Mesodermal cell (in vitro differentiated cells): ENCODE measurements at regions not wholly inside any gene's neighbourhood (a gene's known extent, or its start where the extent isn't known, plus 50 kb on each side); places are given as distances from the start of the nearest gene placed in this dataset.

Source experiments
- H3K27ac ChIP-seq: 2 replicates; pipeline ENCODE4 v1.7.0; 2013; ENCODE audit warnings: mild to moderate bottlenecking, low read depth, low read length, moderate library complexity; ENCODE audit not compliant: severe bottlenecking
- H3K36me3 ChIP-seq: 2 replicates; pipeline ENCODE4 v1.7.1; 2013; ENCODE audit warnings: mild to moderate bottlenecking, low read length, moderate library complexity; ENCODE audit not compliant: control insufficient read depth, insufficient read depth
- H3K4me1 ChIP-seq: one replicate; pipeline ENCODE4 v1.7.1; 2013; ENCODE audit warnings: mild to moderate bottlenecking, low read length; ENCODE audit not compliant: insufficient read depth, control insufficient read depth, poor library complexity, severe bottlenecking
- H3K4me3 ChIP-seq: 2 replicates; pipeline ENCODE4 v1.7.0; 2013; ENCODE audit warnings: low read length, control low read depth, mild to moderate bottlenecking; ENCODE audit not compliant: insufficient read depth, poor library complexity, severe bottlenecking; ENCODE audit errors: extremely low read depth
- H3K9me3 ChIP-seq: 2 replicates; pipeline ENCODE4 v1.7.1; 2013; ENCODE audit warnings: mild to moderate bottlenecking, low read length, moderate library complexity; ENCODE audit not compliant: control insufficient read depth
- WGBS, 2 experiments: methylation state at CpG; one replicate each; pipeline ENCODE4 v1.1.5; 2013; ENCODE audit warnings: missing lambda C conversion rate in 2 of 2; ENCODE audit not compliant: insufficient coverage in 2 of 2; 5-methylcytosine and 5-hydroxymethylcytosine counted together

DNA sequence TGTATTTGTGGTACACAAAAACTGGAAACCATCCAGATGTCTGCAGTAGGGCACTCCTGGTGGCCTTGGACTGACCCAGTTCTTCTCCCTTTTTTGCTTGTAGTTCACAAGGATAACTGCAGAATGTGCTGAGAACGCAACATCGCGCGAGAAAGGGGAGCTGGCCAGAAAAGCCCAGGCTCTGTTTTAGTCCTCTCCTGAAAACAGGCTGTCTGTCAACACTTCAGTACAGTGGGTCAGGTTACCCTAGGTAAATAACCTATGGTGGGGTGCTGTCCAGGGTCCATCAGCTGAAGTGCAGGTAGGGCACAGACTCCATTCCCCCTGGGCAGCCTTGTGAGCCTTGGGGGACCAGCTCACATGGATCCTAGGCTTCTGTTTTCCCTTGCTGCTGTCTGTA is 495.8 kb downstream of the MDFIC start:
- no peaks in the 10 kb centered on the region for H3K4me1 ChIP-seq
- no peaks in the 10 kb centered on the region for H3K9me3 ChIP-seq
- WGBS, 2 experiments = 96% methylated on average over 4 of the region's 4 CpGs; no CpG with 5 or more reads in 1 of the 2 experiments
- no peak overlapping the region for H3K27ac ChIP-seq
- H3K4me3 ChIP-seq = no peak overlapping the region
- no peaks in the 10 kb centered on the region for H3K36me3 ChIP-seq

DNA sequence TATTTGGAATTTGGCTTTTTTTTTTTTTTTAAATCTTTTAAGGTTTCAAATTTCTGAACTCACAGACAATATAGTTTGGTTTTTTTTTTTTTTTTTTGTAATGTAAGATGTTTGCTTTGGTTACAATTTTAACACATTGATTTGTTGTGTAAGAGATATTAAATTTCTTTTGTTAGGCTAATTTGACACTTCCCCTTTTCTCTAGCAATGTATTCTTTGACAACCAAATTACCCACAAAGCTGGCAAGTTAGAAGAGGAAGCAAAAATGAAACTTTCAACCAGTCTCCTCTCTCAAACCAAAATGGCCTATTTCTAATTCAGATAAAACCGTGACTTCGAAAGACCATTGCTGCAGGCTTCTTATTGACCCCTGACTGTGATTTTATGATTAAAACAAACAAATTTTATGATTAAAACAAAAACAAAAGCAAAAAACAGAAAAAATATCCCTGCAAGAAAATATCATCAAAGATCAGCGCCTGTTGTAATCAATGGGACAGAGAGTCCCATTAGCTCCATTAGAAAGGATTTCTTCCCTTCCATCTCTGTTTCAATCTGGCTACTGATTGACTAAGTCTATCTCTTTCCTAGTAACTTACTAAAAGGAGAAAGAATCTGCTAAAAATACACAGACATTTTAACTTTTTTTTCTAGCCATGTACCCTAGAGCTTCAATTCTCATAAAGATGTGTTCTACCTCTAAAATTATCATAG is 489.2 kb downstream of the MDFIC start:
- WGBS, 2 experiments = 78 to 100% methylated on average over 1 of the region's 3 CpGs
- Histone ChIP-seq H3K4me3 (no peak overlapping the region), H3K4me1 (no peaks in the 10 kb centered on the region), H3K9me3 (no peaks in the 10 kb centered on the region), H3K36me3 (no peaks in the 10 kb centered on the region), H3K27ac (no peak overlapping the region)

DNA sequence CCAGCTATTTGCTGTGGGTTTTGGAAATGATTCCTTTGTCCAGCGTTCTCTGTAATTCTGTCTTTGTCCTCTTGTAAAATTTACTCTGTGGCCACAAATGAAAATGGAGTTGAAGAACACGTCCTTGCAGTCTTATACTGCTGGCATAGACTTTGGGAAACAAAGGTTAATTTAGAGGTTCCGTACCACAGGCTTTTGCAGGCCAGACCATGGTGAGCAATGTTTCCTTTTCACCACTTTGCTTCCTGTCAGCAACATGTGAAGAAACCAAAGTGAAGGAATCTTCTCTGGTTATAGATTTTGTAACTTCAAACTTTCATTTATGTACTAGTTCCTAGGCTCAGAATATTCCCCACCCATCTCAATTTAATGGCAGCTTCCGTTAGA is 488.5 kb downstream of the MDFIC start:
- no peaks in the 10 kb centered on the region for H3K36me3 ChIP-seq
- WGBS, 2 experiments = 60 to 94% methylated on average over 1 to 2 of the region's 4 CpGs
- H3K4me3 ChIP-seq = no peak overlapping the region
- no peaks in the 10 kb centered on the region for H3K9me3 ChIP-seq
- no peak overlapping the region for H3K27ac ChIP-seq
- no peaks in the 10 kb centered on the region for H3K4me1 ChIP-seq

DNA sequence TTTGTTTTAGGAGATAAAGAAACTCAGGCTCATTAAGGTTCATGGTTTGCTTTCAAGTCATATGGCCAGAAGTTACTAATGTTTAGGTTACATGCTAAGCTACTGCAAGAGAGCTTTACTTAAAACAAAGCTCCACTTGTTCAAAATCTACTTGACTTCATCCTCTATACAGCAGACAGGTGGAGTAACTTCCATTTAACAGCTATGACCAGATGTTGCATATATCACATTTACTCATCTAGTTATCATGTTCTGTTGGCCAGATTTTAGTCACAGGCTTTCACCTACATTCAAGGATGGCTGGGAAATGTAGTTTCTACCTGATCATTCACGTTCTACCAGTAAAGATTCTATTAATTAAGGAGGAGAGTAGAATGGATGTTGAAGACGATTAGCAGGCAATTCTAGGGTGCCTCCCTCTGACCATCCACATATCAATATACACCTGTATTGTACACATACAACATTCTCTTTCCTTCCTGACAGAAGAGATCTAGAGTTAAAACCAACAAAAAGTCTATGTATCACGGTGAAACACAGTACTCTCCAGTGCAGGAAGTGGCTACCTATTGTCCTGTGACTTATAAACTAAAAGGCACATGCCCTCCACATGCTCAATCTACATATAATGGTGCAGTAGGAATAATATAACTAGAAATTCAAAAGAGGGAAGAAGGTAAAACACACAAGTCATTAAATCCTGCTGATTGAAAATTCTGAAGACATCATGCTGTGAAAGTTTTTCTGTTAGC is 488.0 kb downstream of the MDFIC start:
- H3K9me3 ChIP-seq = no peaks in the 10 kb centered on the region
- WGBS, 2 experiments = no CpG with 5 or more reads among the region's 3 CpGs
- no peak overlapping the region for H3K4me3 ChIP-seq
- H3K36me3 ChIP-seq = no peaks in the 10 kb centered on the region
- no peaks in the 10 kb centered on the region for H3K4me1 ChIP-seq
- H3K27ac ChIP-seq = no peak overlapping the region

DNA sequence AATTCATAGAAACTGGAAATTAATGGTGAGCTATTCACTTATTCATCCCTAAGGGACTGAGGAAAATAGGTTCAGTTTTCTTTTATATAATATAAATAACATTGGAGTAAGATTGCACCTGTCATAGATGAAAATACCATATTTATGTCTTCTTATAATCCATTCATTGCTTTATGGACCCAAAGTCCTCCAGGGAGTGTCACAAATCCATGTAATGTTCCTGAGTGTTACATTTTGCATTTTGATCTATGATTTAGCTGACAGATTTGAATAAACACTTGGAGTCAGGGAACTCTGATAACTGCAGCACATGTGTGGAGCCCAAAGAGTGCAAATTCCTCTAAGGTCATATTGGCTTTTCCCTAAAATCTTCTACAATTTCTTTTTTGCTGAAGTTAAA is 484.3 kb downstream of the MDFIC start:
- H3K4me1 ChIP-seq = no peaks in the 10 kb centered on the region
- no peaks in the 10 kb centered on the region for H3K36me3 ChIP-seq

DNA sequence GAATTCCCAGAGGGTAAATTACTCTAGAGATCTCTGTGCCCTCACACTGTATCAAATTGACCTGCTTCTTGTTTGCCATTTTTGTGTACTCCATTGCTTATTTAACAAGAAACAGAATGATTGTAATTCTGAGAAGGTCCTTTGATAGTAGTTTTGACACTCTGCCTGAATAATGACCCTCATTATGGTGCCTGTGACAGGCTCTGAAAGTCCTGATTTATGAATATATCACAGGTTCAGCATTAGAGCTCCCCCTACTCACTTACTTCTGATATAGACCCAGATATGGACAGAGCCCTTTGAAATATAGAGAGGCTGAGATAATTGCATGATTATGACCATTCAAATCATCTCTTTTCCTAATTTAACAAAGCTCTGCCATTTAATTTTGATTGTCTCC is 465.2 kb downstream of the MDFIC start:
- no peaks in the 10 kb centered on the region for H3K36me3 ChIP-seq

More for the DNA sequence above, 484.3 kb downstream of the MDFIC start:
- no peaks in the 10 kb centered on the region for H3K9me3 ChIP-seq
- no peak overlapping the region for H3K27ac ChIP-seq
- H3K4me3 ChIP-seq = no peak overlapping the region

DNA sequence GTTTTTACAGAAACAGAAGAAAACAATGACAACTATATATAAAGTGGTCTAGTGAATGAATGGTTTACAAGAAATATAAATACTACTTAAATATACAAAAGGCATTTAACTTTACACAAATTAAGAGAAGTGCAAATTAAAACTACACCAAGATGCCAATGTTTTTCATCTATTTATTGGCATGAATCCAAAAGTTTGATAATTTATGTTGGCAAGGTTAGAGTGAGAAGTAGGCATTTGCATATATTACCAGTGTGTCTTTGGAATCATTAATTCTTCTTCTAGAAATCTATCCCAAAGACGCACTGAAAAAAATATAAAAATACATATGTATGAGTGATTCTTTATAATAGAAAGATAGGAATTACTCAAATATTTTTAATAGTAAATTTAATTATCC is 457.4 kb downstream of the MDFIC start:
- Histone ChIP-seq H3K4me3 (no peak overlapping the region), H3K4me1 (no peaks in the 10 kb centered on the region), H3K9me3 (no peaks in the 10 kb centered on the region), H3K27ac (no peak overlapping the region), H3K36me3 (no peaks in the 10 kb centered on the region)
- no CpG with 5 or more reads among the region's 1 CpG for WGBS, 2 experiments

More for the DNA sequence above, 465.2 kb downstream of the MDFIC start:
- Histone ChIP-seq H3K9me3 (no peaks in the 10 kb centered on the region), H3K4me3 (no peak overlapping the region), H3K4me1 (no peaks in the 10 kb centered on the region), H3K27ac (no peak overlapping the region)

DNA sequence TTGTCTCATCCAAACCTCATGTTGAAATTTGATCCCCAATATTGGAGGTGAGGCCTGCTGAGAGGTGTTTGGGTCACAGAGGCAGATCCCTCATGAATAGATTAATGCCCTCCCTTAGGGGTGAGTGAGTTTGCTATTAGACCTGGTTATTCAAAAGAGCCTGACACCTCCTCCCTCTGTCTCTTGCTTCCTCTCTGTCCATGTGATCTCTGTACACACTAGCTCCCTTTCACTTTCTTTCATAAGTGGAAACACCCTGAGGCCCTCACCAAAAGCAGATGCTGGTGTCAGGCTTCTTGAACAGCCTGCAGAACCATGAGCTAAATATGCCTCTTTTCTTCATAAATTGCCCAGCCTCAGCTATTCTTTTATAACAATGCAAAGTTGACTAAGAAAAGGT is 447.1 kb downstream of the MDFIC start:
- Histone ChIP-seq H3K36me3 (no peaks in the 10 kb centered on the region), H3K9me3 (no peaks in the 10 kb centered on the region), H3K4me1 (no peaks in the 10 kb centered on the region), H3K27ac (no peak overlapping the region), H3K4me3 (no peak overlapping the region)

DNA sequence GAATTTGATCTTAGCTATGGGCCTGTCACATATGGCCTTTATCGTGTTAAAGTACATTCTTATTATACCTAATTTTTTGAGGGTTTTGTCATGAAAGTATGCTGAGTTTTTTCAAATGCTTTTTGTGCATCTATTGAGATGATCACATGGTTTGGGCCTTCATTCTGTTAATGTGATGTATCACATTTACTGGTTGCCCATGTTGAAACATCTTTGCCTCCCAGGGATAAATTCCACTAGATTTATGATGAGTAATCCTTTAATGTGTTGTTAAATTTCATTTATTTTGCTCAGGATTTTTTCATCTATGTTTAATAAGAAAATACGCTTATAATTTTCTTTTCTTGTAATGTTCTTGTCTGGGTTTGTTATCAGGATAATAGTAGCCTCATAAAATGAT is 442.0 kb downstream of the MDFIC start:
- Histone ChIP-seq H3K9me3 (no peaks in the 10 kb centered on the region), H3K36me3 (no peaks in the 10 kb centered on the region), H3K27ac (no peak overlapping the region), H3K4me1 (no peaks in the 10 kb centered on the region), H3K4me3 (no peak overlapping the region)
- WGBS, 2 experiments = no CpG with 5 or more reads among the region's 2 CpGs

DNA sequence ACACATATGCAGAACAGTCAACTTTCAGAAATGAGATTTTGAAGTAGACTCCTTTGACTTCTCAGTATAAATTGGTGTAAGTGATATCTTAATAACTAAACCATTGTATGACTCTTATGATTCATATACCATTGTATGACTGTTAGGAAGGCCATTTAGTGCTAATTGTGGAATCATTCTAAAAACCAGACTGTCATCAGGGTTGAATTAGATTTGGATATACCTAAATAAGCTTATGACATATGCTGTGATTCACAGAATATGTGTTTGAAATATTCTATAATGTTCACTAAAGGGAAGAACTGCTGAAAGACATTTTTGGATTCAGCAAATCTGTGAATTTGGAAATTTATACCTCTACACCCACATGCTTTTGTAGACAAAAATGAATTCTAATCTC is 438.1 kb downstream of the MDFIC start:
- Histone ChIP-seq H3K4me3 (no peak overlapping the region), H3K9me3 (no peaks in the 10 kb centered on the region), H3K36me3 (no peaks in the 10 kb centered on the region), H3K4me1 (no peaks in the 10 kb centered on the region), H3K27ac (no peak overlapping the region)

DNA sequence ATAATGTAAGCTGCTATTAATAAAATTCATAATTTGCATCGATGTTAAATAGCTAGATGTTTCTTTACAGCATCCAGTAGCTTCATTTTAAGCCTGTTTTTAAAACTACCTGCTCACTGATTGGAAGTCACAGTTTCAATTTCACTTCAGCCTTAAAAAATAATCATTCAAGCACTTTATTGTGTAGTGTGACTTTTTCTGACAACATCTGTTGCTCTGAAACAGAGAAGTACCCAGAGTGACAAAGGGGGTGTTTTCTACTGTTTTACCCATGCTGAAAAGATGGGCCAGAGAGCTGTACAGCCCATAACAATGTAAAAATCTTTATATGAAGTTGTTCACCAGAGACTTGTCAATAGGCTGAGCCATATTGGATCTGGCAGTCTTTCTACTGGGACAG is 437.2 kb downstream of the MDFIC start:
- no CpG with 5 or more reads among the region's 1 CpG for WGBS, 2 experiments
- Histone ChIP-seq H3K9me3 (no peaks in the 10 kb centered on the region), H3K4me1 (no peaks in the 10 kb centered on the region), H3K4me3 (no peak overlapping the region), H3K36me3 (no peaks in the 10 kb centered on the region), H3K27ac (no peak overlapping the region)
